ENCODE measurements at regions not wholly inside any gene's neighbourhood (a gene's known extent, or its start where the extent isn't known, plus 50 kb on each side); places are given as distances from the start of the nearest gene placed in this dataset.

- peak; percentile 69 for DNase-seq (ENCODE audit: low read depth, low spot score)
Observed at GRCh38 chr17:77306790-77307478, 166.2 kb downstream of the SEC14L1 start.

- no peak for DNase-seq (ENCODE audit: low read depth, low spot score)
Observed at GRCh38 chr17:77307479-77308198, 166.9 kb downstream of the SEC14L1 start.

GRCh38 chr17:77308861-77309726 is 168.3 kb downstream of the SEC14L1 start:
- DNase-seq (ENCODE audit: low read depth, low spot score): no peak

- DNase-seq (ENCODE audit: low read depth, low spot score): no peak
Observed at GRCh38 chr17:77310336-77310735, 169.6 kb downstream of the SEC14L1 start.

- DNase-seq (ENCODE audit: low read depth, low spot score): no peak
Observed at GRCh38 chr17:77311371-77311981, 170.7 kb downstream of the SEC14L1 start.

GRCh38 chr17:77312061-77312701 is 171.4 kb downstream of the SEC14L1 start:
- no peak for DNase-seq (ENCODE audit: low read depth, low spot score)

- peak; percentile 87 for DNase-seq (ENCODE audit: low read depth, low spot score)
Observed at GRCh38 chr17:77312786-77313599, 172.2 kb downstream of the SEC14L1 start.

- DNase-seq (ENCODE audit: low read depth, low spot score): no peak
Observed at GRCh38 chr17:77313831-77314230, 173.1 kb downstream of the SEC14L1 start.

- DNase-seq (ENCODE audit: low read depth, low spot score): no peak
Observed at GRCh38 chr17:77314601-77315000, 173.8 kb downstream of the SEC14L1 start.

GRCh38 chr17:77315010-77315409 is 174.2 kb downstream of the SEC14L1 start:
- no peak for DNase-seq (ENCODE audit: low read depth, low spot score)

- DNase-seq (ENCODE audit: low read depth, low spot score): no peak
Observed at GRCh38 chr17:77315551-77316190, 174.9 kb downstream of the SEC14L1 start.

- DNase-seq (ENCODE audit: low read depth, low spot score): peak; percentile 82
Observed at GRCh38 chr17:77316191-77316641, 175.4 kb downstream of the SEC14L1 start.

GRCh38 chr17:77316651-77317050 is 175.9 kb downstream of the SEC14L1 start:
- DNase-seq (ENCODE audit: low read depth, low spot score): no peak

GRCh38 chr17:77317091-77317750 is 176.5 kb downstream of the SEC14L1 start:
- DNase-seq (ENCODE audit: low read depth, low spot score): no peak

- no peak for DNase-seq (ENCODE audit: low read depth, low spot score)
Observed at GRCh38 chr17:77318021-77318420, 177.3 kb downstream of the SEC14L1 start.

GRCh38 chr17:77318491-77319210 is 177.9 kb downstream of the SEC14L1 start:
- DNase-seq (ENCODE audit: low read depth, low spot score): no peak

GRCh38 chr17:77319211-77320043 is 178.7 kb downstream of the SEC14L1 start:
- DNase-seq (ENCODE audit: low read depth, low spot score): peak; percentile 81

- DNase-seq (ENCODE audit: low read depth, low spot score): no peak
Observed at GRCh38 chr17:77320044-77320440, 179.3 kb downstream of the SEC14L1 start.

Data from ELF-1 (cell line).